Activated CD8-positive, alpha-beta T cell treated with anti-CD3 and anti-CD28 coated beads for 36 hours (primary cell): ENCODE measurements at regions not wholly inside any gene's neighbourhood (a gene's known extent, or its start where the extent isn't known, plus 50 kb on each side); places are given as distances from the start of the nearest gene placed in this dataset.

ENCODE experiments used
- ATAC-seq: fragments of 200-7000 bp; cut with Tn5 transposase; one replicate; pipeline ENCODE4 v1.10.0; 2021; ENCODE audit warnings: mild to moderate bottlenecking, moderate library complexity
- CTCF ChIA-PET: fragments of 350-600 bp; sonication (Branson Sonifier 250); formaldehyde crosslinking; loops from one replicate; lab custom pipeline; 2021; ENCODE audit warnings: antibody characterized with exemption; lab: Charles Lee
- POLR2A ChIA-PET: fragments of 350-600 bp; sonication (Branson Sonifier 250); formaldehyde crosslinking; loops from one replicate; lab custom pipeline; 2021; ENCODE audit warnings: antibody characterized with exemption; lab: Charles Lee
- DNase-seq: peaks from one replicate; pipeline ENCODE4 v3.0.0-alpha.2; 2020
- H3K27ac Mint-ChIP-seq: one replicate; pipeline ENCODE4 v1.8.0; 2021; ENCODE audit warnings: mild to moderate bottlenecking, mixed read lengths
- H3K27me3 Mint-ChIP-seq: one replicate; pipeline ENCODE4 v1.8.0; 2021; ENCODE audit warnings: mixed read lengths
- H3K36me3 Mint-ChIP-seq: one replicate; pipeline ENCODE4 v1.8.0; 2021; ENCODE audit warnings: low read depth, mixed read lengths
- H3K4me1 Mint-ChIP-seq: one replicate; pipeline ENCODE4 v1.8.0; 2021; ENCODE audit warnings: low read depth, mixed read lengths
- H3K4me3 Mint-ChIP-seq: one replicate; pipeline ENCODE4 v1.8.0; 2021; ENCODE audit warnings: mild to moderate bottlenecking, moderate library complexity, mixed read lengths
- H3K9me3 Mint-ChIP-seq: one replicate; pipeline ENCODE4 v1.8.0; 2021; ENCODE audit warnings: mixed read lengths
- CTCF ChIP-seq: fragments of 200-600 bp; IDR thresholded peaks from one replicate; pipeline ENCODE4 v1.8.0; 2022; ENCODE audit warnings: antibody characterized with exemption, mild to moderate bottlenecking
- intact Hi-C: fragments of 100-400 bp; cut with micrococcal nuclease; formaldehyde crosslinking; loops from one replicate; pipeline ENCODE4 v1.10.0; 2022

- intact Hi-C loops = no loop called here
- Mint-ChIP-seq H3K4me3 (no peak overlapping the region), H3K9me3 (peaks cover 11% of the 10 kb centered on the region), H3K4me1 (no peaks in the 10 kb centered on the region), H3K36me3 (no peaks in the 10 kb centered on the region), H3K27me3 (no peaks in the 10 kb centered on the region), H3K27ac (no peak overlapping the region)
- ChIA-PET CTCF (no interaction called here), POLR2A (no interaction called here)
- DNase-seq (no peak), ATAC-seq (no peak)
- TF ChIP-seq CTCF = no peak
Measured at GRCh38 chr2:120853306-120854013, 117.8 kb downstream of the GLI2 start.

- Mint-ChIP-seq H3K9me3 (peaks cover 11% of the 10 kb centered on the region), H3K36me3 (no peaks in the 10 kb centered on the region), H3K4me1 (no peaks in the 10 kb centered on the region), H3K27me3 (no peaks in the 10 kb centered on the region), H3K4me3 (no peak overlapping the region), H3K27ac (no peak overlapping the region)
- TF ChIP-seq CTCF = no peak
- POLR2A ChIA-PET = no interaction called here
- no peak for DNase-seq
- intact Hi-C loops = no loop called here
- no peak for ATAC-seq
- CTCF ChIA-PET = no interaction called here
Measured at GRCh38 chr2:120854014-120854620, 118.4 kb downstream of the GLI2 start.

GRCh38 chr2:120854766-120855530 lies 119.3 kb downstream of the GLI2 start:
- Mint-ChIP-seq H3K36me3 (no peaks in the 10 kb centered on the region), H3K27me3 (no peaks in the 10 kb centered on the region), H3K27ac (no peak overlapping the region), H3K4me1 (no peaks in the 10 kb centered on the region), H3K9me3 (peaks cover 4% of the 10 kb centered on the region), H3K4me3 (no peak overlapping the region)
- intact Hi-C loops = no loop called here
- POLR2A ChIA-PET = no interaction called here
- no peak for DNase-seq
- no peak for ATAC-seq
- CTCF ChIA-PET = no interaction called here
- no peak for TF ChIP-seq CTCF

GRCh38 chr2:120855855-120856405 lies 120.3 kb downstream of the GLI2 start:
- H3K27ac Mint-ChIP-seq = no peak overlapping the region
- no peaks in the 10 kb centered on the region for H3K4me1 Mint-ChIP-seq
- H3K27me3 Mint-ChIP-seq = no peaks in the 10 kb centered on the region
- TF ChIP-seq CTCF = no peak
- intact Hi-C loops = no loop called here
- POLR2A ChIA-PET = no interaction called here
- ATAC-seq (no peak), DNase-seq (no peak)
- CTCF ChIA-PET = no interaction called here
- no peak overlapping the region for H3K4me3 Mint-ChIP-seq
- H3K36me3 Mint-ChIP-seq = no peaks in the 10 kb centered on the region
- no peaks in the 10 kb centered on the region for H3K9me3 Mint-ChIP-seq
